ENCODE measurements at regions not wholly inside any gene's neighbourhood (a gene's known extent, or its start where the extent isn't known, plus 50 kb on each side); places are given as distances from the start of the nearest gene placed in this dataset.

DNA sequence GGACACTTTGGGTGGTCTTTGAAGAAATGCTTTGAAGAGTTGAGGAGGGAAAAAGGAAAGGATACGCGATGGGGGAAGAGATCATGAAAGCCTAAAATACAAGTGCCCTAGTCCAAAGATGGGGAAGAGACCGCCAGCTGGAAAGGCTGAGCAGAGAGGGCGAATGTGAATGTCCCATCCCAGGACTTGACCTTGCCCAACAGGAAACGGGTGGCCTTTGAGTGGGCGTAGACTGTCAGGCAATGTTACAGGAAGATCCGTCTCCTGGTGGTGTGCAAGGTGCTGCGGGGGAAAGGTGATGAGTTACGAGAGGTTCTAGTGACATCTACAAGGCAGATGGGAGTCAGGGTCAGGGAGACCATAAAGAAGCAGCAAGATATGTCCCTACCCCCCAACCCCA, 55.0 kb upstream of the TBXT start:
- Histone ChIP-seq H3K4me1 (no peaks in the 10 kb centered on the region), H3K27me3 (no peaks in the 10 kb centered on the region), H3K9me3 (no peaks in the 10 kb centered on the region), H3K36me3 (no peaks in the 10 kb centered on the region), H3K4me3 (no peak overlapping the region), H3K27ac (no peak overlapping the region)
- TF ChIP-seq, protein P1, sequence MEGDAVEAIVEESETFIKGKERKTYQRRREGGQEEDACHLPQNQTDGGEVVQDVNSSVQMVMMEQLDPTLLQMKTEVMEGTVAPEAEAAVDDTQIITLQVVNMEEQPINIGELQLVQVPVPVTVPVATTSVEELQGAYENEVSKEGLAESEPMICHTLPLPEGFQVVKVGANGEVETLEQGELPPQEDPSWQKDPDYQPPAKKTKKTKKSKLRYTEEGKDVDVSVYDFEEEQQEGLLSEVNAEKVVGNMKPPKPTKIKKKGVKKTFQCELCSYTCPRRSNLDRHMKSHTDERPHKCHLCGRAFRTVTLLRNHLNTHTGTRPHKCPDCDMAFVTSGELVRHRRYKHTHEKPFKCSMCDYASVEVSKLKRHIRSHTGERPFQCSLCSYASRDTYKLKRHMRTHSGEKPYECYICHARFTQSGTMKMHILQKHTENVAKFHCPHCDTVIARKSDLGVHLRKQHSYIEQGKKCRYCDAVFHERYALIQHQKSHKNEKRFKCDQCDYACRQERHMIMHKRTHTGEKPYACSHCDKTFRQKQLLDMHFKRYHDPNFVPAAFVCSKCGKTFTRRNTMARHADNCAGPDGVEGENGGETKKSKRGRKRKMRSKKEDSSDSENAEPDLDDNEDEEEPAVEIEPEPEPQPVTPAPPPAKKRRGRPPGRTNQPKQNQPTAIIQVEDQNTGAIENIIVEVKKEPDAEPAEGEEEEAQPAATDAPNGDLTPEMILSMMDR (IDR thresholded peaks at IDR 0.05) = no peak
- DNase-seq (ENCODE audit: low spot score) = no peak

DNA sequence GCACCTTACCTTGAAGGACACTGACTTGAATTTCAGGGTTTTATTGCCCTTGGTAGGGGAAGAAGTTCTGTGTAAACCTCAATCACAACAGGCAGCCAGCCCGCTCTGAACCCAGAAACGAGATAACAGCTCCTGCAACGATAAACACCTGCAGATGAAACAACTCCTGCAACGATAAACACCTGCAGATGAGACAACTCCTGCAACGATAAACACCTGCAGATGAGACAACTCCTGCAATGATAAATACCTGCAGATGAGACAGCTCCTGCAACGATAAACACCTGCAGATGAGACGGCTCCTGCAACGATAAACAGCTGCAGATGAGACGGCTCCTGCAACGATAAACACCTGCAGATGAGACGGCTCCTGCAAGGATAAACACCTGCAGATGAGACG, 54.0 kb upstream of the TBXT start:
- H3K36me3 ChIP-seq = no peaks in the 10 kb centered on the region

DNA sequence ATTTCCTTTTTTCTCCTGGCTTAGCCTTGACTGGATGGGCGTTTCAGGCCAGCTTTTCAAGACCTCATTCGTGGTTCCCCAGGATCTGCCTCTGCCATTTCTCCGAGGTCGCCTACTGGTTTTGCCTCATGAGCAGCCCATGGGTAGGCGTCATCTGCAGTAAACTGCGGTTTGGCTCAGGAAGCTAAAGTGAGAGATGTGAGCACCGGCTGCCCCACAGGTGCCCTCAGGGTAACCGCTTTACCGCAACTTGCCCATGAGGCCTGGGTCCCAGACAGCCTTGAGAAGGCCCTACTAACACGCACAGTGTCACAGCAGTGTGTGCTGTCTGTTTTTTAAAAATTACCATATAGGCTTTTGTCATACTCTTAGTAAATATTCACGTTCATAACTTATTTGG, 53.4 kb upstream of the TBXT start:
- Histone ChIP-seq H3K36me3 (no peaks in the 10 kb centered on the region), H3K4me1 (no peaks in the 10 kb centered on the region), H3K27me3 (no peaks in the 10 kb centered on the region), H3K4me3 (no peak overlapping the region), H3K9me3 (no peaks in the 10 kb centered on the region), H3K27ac (no peak overlapping the region)
- TF ChIP-seq, protein P1 (IDR thresholded peaks at IDR 0.05) = no peak
- no peak for DNase-seq (ENCODE audit: low spot score)

More for the DNA sequence above, 54.0 kb upstream of the TBXT start:
- no peak for DNase-seq (ENCODE audit: low spot score)
- no peaks in the 10 kb centered on the region for H3K9me3 ChIP-seq
- no peaks in the 10 kb centered on the region for H3K27me3 ChIP-seq
- H3K4me3 ChIP-seq = no peak overlapping the region
- H3K4me1 ChIP-seq = no peaks in the 10 kb centered on the region
- no peak overlapping the region for H3K27ac ChIP-seq
- TF ChIP-seq, protein P1 (IDR thresholded peaks at IDR 0.05) = no peak

Data from right atrium auricular region (tissue), 2 donors.